WERI-Rb-1 (cell line): ENCODE measurements at regions not wholly inside any gene's neighbourhood (a gene's known extent, or its start where the extent isn't known, plus 50 kb on each side); places are given as distances from the start of the nearest gene placed in this dataset.
"Not testable (repeated sequence)": the region's sequence is repeated elsewhere in the genome, so short reads cannot be mapped to it uniquely, and the experiment has no call there.

Experiments
- DNase-seq: peaks from one replicate; pipeline ENCODE4 v3.0.0-alpha.2; 2020
- H3K27ac ChIP-seq: fragments of 250-450 bp; sonication (Bioruptor Pico); 2 replicates; pipeline ENCODE4 v1.5.1; 2020; ENCODE audit warnings: mild to moderate bottlenecking, moderate library complexity
- H3K27me3 ChIP-seq: fragments of 250-450 bp; sonication (Bioruptor Pico); 2 replicates; pipeline ENCODE4 v1.5.1; 2021; ENCODE audit warnings: mild to moderate bottlenecking, low read depth, moderate library complexity; ENCODE audit not compliant: insufficient read depth, severe bottlenecking
- H3K36me3 ChIP-seq: fragments of 250-450 bp; sonication (Bioruptor Pico); 2 replicates; pipeline ENCODE4 v1.5.1; 2020; ENCODE audit warnings: mild to moderate bottlenecking, moderate library complexity
- H3K4me3 ChIP-seq: 2 replicates; pipeline ENCODE4 v1.5.1; 2011; ENCODE audit warnings: low read depth, mild to moderate bottlenecking, control low read depth, low read length
- H3K9me3 ChIP-seq: fragments of 250-450 bp; sonication (Bioruptor Pico); 2 replicates; pipeline ENCODE4 v1.5.1; 2021; ENCODE audit warnings: mild to moderate bottlenecking, moderate library complexity; ENCODE audit not compliant: severe bottlenecking
- CTCF ChIP-seq: IDR thresholded peaks from 2 replicates; pipeline ENCODE4 v1.5.1; 2011; ENCODE audit warnings: low read depth, mild to moderate bottlenecking, control low read depth, inconsistent platforms, low read length

GRCh38 chr9:78698371-78698770, 401.4 kb downstream of the PSAT1 start:
- no peak for DNase-seq
- no peak for TF ChIP-seq CTCF
- Histone ChIP-seq H3K27ac (no peak overlapping the region), H3K27me3 (no peaks in the 10 kb centered on the region), H3K9me3 (no peaks in the 10 kb centered on the region), H3K36me3 (no peaks in the 10 kb centered on the region), H3K4me3 (no peak overlapping the region)

- DNase-seq, H3K36me3 ChIP-seq, H3K27ac ChIP-seq, H3K9me3 ChIP-seq, H3K27me3 ChIP-seq, H3K4me3 ChIP-seq: not testable (repeated sequence)
Measured at GRCh38 chr9:78699217-78699616, 402.3 kb downstream of the PSAT1 start.

GRCh38 chr9:78704153-78704552, 407.2 kb downstream of the PSAT1 start:
- H3K27me3 ChIP-seq, H3K36me3 ChIP-seq, H3K9me3 ChIP-seq, H3K4me3 ChIP-seq, H3K27ac ChIP-seq: not testable (repeated sequence)
- DNase-seq: peak; percentile 65
- peak; percentile 66 for TF ChIP-seq CTCF

- TF ChIP-seq CTCF: no peak
- no peak overlapping the region for H3K4me3 ChIP-seq
- no peaks in the 10 kb centered on the region for H3K9me3 ChIP-seq
- no peaks in the 10 kb centered on the region for H3K36me3 ChIP-seq
- no peak for DNase-seq
- no peaks in the 10 kb centered on the region for H3K27me3 ChIP-seq
- H3K27ac ChIP-seq: no peak overlapping the region
Measured at GRCh38 chr9:78707080-78707479, 410.2 kb downstream of the PSAT1 start.

- no peak overlapping the region for H3K4me3 ChIP-seq
- no peaks in the 10 kb centered on the region for H3K36me3 ChIP-seq
- no peaks in the 10 kb centered on the region for H3K27me3 ChIP-seq
- H3K27ac ChIP-seq: no peak overlapping the region
- no peak for DNase-seq
- H3K9me3 ChIP-seq: no peaks in the 10 kb centered on the region
- no peak for TF ChIP-seq CTCF
Measured at GRCh38 chr9:78707481-78707991, 410.6 kb downstream of the PSAT1 start.

- Histone ChIP-seq H3K36me3 (no peaks in the 10 kb centered on the region), H3K4me3 (no peak overlapping the region), H3K9me3 (no peaks in the 10 kb centered on the region), H3K27me3 (peaks cover 2% of the 10 kb centered on the region), H3K27ac (no peak overlapping the region)
- no peak for TF ChIP-seq CTCF
- no peak for DNase-seq
Measured at GRCh38 chr9:78712903-78713613, 416.1 kb downstream of the PSAT1 start.
